GM12878 (cell line): ENCODE measurements at regions not wholly inside any gene's neighbourhood (a gene's known extent, or its start where the extent isn't known, plus 50 kb on each side); places are given as distances from the start of the nearest gene placed in this dataset.

Experiments
- CEBPB ChIP-seq, 2 experiments: fragments of 150-350 bp in 1 of 2; IDR thresholded peaks; 2 replicates each; pipeline ENCODE4 v1.6.1; 2012 to 2014; ENCODE audit warnings: low read depth in 2 of 2, low read length in 2 of 2, borderline replicate concordance in 1 of 2, inconsistent platforms in 1 of 2
- POLR2A ChIP-seq: IDR thresholded peaks from 2 replicates; pipeline ENCODE4 v1.6.1; 2011; ENCODE audit warnings: low read depth, mild to moderate bottlenecking, low read length
- TAF1 ChIP-seq: IDR thresholded peaks from 2 replicates; pipeline ENCODE4 v1.6.1; 2011; ENCODE audit warnings: mild to moderate bottlenecking, low read depth, low read length, borderline replicate concordance

DNA sequence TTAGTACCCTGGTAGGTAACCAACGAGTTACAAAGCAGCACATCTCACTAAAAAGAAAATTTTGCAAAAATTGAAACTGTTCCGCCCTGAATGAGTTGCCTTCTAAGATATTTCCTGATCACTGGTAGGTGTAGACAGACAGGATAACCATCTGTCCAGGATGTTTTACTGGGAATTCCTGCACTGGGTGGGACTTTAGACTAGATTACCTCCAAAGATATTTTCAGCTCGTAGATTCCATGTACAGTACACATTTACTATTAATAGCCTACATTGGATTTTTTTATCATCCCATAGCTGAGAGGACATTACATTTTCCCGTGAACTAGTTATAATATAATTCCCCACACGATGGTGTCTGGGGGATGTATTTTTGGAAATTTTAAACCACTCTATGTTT, 139.6 kb downstream of the DYRK2 start:
- TF ChIP-seq TAF1 (no peak), POLR2A (no peak), CEBPB (IDR thresholded peaks at IDR 0.05; ENCODE audit: borderline replicate concordance in 1 of 2, low read depth in 2 of 2, low read length in 2 of 2) (no peak)
